ENCODE measurements at regions not wholly inside any gene's neighbourhood (a gene's known extent, or its start where the extent isn't known, plus 50 kb on each side); places are given as distances from the start of the nearest gene placed in this dataset.
A peak's percentile ranks its signal among the peaks of the same experiment; 100 is the strongest.

- no peak for TF ChIP-seq ZHX1 (conservative IDR thresholded peaks at IDR 0.05; ENCODE audit: low read length)
- no peak for TF ChIP-seq XRCC5 (IDR thresholded peaks at IDR 0.05; ENCODE audit: low read depth, low read length)
- TF ChIP-seq PRMT5 (CRISPR knock-in tag; IDR thresholded peaks at IDR 0.05), result no peak
- TF ChIP-seq UBTF (IDR thresholded peaks at IDR 0.05; ENCODE audit: borderline replicate concordance in 1 of 2, low read depth in 2 of 2, low read length in 2 of 2), result no peak
- no peak for TF ChIP-seq SIRT6 (IDR thresholded peaks at IDR 0.05; ENCODE audit: low read depth, low read length)
- TF ChIP-seq SIN3B (IDR thresholded peaks at IDR 0.05; ENCODE audit: low read depth), result no peak
- no peak; the same call in 1 of the 2 replicates for TF ChIP-seq MYBL2 (IDR thresholded peaks at IDR 0.05; ENCODE audit: low read depth)
- TF ChIP-seq MYBL2 (CRISPR knock-in tag; IDR thresholded peaks at IDR 0.05; ENCODE audit: borderline replicate concordance), result no peak
- TF ChIP-seq ARID2 (IDR thresholded peaks at IDR 0.05), result no peak
- TF ChIP-seq SIN3A (IDR thresholded peaks at IDR 0.05; ENCODE audit: borderline replicate concordance in 2 of 2, control insufficient read depth in 1 of 2, low read depth in 2 of 2, low read length in 2 of 2), result no peak
- no peak for TF ChIP-seq NFIX (CRISPR knock-in tag; IDR thresholded peaks at IDR 0.05; ENCODE audit: low read depth)
- TF ChIP-seq MTA3 (IDR thresholded peaks at IDR 0.05; ENCODE audit: borderline replicate concordance), result 0 out of 2 replicates have a peak, but pooled peaks have one; percentile 33
- TF ChIP-seq ZNF407 (IDR thresholded peaks at IDR 0.05; ENCODE audit: low read depth), result no peak
- no peak for TF ChIP-seq MCM3 (IDR thresholded peaks at IDR 0.05)
- TF ChIP-seq EWSR1 (IDR thresholded peaks at IDR 0.05; ENCODE audit: borderline replicate concordance, low read depth, partially characterized antibody), result no peak
Observed at GRCh38 chr6:139497345-139497961, 123.0 kb upstream of the CITED2 start (continued).

Measured in K562 (cell line).